ENCODE measurements at regions not wholly inside any gene's neighbourhood (a gene's known extent, or its start where the extent isn't known, plus 50 kb on each side); places are given as distances from the start of the nearest gene placed in this dataset.

DNA sequence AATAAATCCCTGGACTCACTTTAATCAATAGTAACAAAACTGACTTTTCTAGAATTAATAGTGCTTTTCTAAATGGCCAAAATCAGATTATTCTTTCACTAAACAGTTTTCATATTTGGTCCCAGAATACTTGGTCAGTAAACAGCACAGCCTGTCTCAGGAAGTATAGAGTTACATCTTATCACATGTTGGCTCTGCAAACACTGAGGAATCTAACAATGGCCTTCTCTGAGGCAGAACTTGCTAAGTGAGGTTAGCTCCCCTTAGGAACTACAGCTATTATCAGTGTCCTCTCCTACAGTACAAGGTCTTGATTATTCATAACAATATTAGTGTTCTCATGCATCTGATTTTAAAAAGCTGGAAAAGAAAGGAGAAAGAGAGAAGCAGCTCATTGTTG lies 1622.8 kb downstream of the HACE1 start:
- DNase-seq, result no peak

DNA sequence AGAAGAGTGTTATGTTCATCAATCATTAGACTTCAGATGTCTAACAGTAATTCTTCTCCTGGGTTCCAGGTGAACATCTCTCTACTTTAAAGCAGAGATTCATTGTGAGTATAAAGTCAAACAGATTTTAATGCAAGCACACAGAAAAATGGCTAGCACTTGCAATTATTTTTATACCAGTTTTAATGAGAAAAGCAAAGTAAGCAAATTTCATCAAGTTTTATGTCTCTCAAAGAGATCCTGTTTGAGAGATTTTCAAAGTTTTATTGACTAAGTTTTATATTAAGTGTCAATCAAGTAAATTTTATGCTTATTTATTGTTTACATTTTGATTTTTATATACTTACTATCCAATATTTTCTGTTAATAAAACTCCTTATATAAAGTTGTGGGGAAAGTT lies 1628.5 kb downstream of the HACE1 start:
- DNase-seq, result no peak

DNA sequence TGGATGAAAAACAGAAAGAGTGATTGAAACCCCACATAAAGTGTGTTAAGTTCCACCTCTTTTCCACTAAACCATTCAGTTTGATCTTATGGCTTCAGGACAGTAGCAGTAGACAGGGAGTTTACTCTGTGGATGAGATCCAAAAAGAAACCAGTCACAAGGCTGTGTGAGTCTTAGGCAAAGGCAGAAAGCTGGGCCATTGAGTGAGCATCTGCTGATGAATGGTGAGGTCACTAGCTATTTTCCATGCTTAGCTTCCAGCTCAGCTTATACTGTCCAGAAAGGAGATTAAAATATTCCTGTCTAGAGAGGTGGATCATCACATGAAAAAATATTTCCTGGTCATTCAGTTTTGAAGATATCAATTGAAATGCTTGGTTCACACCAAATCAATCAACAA lies 1643.9 kb downstream of the HACE1 start:
- no peak for DNase-seq

DNA sequence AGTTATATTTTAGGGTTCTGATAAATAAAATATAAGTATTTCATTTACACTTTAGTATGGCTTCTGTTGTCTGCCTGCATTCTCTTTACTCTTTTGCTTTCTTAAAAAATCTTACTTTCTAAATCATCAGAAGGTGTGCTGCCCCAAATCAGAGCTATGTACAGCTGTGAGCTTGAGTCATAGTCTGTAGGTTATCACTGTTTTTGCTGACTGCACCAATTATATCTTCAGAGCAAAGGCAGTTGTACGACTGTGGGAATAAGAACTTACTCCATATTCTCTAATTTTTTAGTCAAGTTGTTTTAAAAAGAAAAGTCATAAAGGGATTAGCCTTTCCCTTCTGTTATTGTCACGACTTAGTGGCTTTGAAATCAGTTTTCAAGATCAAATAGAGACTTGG lies 1649.0 kb downstream of the HACE1 start:
- DNase-seq, result no peak

DNA sequence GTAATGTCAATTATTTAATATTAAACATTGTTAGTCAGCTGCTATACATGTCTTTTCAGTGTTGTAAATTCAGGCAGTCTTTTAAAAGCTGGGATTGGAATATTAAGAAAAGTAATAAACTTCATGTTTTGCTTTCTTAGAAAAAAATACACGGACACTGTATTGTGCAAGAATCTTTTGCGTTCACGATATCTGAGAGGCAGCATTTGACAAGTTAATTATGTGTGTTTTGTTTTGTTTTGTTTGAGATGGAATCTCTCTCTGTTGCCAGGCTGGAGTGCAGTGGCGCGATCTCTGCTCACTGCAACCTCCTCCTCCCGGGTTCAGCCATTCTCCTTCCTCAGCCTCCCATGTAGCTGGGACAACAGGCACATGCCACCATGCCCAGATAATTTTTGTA lies 1661.3 kb downstream of the HACE1 start:
- DNase-seq, result no peak

DNA sequence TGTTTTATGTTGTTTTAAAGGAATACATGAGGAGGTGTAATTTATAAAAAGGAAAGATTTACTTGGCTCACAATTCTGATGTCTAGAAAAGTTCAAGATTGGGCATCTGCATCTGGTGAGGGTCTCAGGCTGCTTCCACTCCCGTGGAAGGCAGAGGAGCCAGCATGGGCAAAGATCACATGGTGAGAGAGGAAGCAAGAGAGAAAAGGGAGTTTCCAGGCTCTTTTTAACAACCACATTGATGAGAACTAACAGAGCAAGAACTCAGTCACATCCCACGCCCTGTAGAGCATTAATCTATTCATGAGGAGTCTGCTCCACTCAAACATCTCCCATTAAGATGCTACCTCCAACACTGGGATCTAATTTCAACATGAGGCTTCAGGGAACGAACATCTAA lies 1666.3 kb downstream of the HACE1 start:
- no peak for DNase-seq

DNA sequence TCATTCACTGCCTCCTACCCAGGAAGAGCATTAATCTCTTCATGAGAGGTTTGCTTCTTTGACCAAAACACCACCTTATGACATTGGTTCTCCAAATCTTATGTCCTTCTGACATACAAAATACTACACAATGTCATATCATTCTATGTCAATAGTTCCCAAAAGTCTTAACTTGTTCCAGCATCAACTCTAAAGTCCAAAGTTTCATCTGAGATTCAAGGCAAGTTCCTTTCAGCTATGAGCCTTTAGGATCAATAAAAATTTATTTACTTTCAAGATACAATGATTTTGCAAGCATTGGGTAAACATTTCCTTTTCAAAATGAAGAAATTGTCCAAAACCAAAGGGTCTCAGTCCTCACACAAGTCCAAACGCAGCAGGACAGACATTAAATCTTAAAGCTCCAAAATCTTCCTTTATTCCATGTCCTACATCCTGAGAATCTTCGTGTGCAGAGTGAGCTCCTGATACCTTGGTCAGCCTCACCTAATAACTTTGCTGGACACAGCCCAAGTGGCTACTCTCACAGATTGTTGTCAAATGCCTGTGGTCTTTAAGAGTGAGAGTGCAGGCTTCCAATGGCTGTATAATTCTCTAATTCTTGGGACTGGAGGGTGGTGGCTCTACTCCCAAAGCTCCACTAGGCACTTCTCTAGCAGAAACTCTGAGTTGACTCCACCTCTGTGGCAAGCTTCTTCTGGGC lies 1668.2 kb downstream of the HACE1 start:
- DNase-seq, result no peak

DNA sequence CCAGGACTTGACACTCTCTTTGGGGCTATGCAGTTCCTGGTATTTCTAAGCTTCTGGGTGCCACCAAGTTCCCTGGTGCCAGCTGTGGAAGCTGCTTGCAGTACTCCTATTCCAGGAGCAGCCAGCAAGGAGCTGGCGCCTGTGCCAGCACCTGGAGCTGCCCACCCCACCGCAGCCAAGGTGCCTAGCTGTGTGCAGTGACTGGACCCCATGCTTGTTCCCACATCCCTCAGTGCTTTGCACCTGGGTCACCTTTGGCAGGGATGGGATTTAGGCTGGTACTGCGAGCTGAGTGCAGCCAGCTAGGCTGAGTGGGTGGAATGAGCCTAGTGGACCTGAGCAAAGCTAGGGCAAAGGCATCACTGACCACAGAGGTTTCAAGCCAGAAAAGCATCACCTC lies 1674.9 kb downstream of the HACE1 start:
- no peak for DNase-seq

DNA sequence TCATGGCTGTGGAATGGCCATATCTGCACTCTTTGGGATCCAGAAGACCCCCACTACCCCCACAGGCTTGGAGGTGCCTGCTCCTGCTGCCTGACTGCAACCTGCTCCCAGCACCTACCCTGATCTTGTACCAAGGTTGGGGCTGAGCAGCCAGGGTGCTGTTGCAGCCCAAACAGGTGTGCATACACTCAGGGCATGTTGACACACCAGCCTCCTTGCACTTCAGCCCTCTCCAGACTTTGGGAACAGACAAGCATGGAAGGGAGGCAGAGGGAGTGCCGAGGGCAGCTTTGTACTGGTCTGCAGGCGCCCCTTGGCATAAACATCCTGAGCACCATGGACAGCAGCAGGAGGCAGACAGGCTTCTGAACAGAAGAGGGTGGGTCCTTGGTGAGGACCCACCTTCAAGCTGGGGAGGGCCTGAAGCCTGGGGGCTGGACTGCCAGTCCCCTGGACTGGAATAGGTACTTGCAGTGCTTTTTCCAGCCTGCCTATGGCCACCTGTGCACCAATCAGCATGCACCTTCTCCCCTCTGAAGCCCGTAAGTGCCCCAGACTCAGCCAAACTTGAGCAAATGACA lies 1675.8 kb downstream of the HACE1 start:
- no peak for DNase-seq

DNA sequence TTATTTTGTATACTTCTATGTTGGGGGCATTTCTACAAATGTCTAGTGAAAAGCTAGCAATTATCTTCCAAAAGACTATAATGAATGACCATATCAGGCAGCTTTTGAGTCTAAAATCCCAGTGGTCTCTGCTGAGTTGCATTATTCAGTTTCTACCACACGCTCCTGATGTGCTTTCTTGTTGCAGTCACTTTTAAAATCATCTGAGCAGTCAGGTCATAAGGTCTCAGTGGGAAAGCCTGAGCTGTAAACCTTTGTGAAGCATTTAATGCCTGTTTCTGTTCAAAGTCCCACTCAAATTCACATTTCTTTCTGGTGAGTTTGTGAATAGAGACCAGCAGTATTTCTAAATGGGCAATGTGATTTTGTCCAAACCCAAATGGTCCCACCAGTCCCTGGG lies 1681.5 kb downstream of the HACE1 start:
- DNase-seq, result no peak

DNA sequence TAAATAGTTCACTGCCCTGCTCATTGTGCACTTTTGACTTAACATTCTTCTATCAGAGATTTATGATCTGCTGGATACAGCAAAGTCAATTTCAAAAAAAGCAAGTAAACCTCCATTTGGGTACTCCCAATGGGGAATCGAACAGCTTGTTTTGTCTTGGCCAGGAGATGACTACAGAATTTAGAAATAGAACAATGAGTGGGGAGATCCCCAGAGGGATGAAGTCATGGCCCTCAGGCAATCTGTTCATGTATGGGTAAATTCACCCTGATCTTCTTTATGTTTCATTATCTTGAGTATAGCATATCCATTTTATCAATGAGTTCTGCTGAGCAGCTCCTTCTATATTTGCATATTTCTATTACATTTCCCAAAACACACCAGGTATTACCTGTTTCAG lies 1681.9 kb downstream of the HACE1 start:
- DNase-seq, result no peak

DNA sequence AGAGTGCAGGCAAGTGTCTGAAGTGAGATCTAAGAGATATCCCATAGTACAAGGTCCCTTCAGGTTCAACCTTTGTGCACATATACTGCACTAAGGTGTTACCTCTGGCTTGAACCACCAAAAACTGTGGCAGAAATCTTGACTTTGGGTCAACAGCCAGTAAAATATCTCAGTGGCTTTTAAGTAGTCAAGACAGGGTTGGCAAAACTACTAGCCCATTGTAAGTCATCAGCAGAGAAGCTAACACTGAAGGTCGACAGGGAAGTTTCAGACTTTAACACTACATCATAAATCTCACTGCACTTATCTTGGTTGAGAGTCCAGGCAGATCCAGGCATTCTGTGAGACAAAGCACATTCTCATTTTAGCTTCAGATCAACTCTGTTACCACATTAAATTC lies 1684.7 kb downstream of the HACE1 start:
- DNase-seq, result no peak

DNA sequence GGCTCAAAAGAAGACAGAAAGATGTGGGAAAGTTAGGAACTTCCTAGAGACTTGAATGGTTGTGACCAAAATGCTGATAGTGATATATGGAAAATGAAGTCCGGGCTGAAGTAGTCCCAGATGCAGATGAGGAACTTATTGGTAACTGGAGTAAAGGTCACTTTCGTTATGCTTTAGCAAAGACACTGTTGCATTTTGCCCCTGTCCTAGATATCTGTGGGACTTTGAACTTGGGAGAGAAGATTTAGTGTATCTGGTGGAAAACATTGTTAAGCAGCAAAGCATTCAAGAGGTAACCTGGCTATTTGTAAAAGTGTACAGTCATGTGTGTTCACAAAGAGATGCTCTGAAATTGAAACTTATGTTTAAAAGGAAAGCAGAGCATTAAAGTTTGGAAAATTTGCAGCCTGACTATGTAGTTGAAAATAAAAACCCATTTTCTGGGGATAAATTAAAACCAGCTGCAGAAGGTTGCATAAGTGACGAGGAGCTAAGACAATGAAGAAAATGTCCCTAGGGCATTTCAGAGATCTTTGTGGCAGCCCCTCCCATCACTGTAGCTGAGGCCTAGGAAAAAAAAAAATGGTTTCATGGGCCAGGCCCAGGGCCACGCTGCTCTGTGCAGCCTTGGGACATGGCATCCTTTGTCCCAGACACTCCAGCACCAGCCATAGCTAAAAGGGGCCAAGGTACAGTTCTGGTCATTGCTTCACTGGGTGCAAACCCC lies 1692.2 kb downstream of the HACE1 start:
- no peak for DNase-seq

DNA sequence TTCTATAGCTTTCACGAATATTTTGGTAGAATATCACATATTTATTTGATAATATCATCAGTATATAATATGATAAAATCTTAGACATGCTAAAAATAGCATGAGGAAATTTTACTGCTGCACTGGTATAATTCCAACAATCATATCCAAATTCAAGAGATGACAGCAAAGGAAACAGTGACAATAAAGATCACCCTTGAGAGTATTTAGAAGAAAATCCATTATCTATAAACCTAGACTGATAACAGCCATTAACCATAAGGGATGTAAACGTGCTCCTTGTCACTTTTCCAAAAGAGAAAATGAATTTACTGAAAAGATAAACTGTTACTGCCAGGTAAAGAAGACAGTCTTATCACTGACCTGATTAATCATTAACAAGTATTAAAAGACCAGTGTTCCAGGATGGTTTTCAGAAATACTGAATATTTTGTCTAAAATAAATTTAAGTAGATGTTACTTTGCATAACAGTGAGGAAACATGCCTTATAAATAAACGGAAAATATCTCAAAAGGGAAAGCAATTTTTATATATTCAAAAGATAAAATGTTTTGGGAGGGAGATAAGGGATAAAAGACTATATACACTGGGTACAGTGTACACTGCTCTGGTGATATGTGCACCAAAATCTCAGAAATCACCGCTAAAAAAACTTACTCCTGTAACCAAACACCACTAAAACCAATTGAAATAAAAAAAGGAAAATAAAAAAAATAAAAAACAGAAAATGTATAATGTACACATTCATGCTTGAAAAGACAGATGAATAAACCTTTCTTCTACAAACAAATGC lies 1704.7 kb downstream of the HACE1 start:
- no peak for DNase-seq

DNA sequence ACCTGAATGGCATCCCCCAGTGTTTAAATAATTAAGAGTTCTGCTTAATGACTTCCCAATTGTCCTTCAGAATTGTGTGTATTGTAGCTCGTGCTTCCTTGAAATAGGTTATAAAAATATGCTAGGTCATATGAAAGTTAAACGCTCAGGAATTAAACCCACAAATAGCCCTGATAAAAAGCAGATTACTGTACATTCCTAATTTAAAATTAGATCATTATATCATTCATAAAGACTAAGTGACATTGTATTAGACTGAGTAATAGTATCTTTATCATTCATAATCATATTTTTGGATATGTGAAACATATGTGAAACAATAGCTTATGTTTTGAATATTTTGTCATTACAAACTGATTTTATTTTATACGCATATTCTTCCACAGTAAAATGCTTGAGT lies 1706.7 kb downstream of the HACE1 start:
- DNase-seq, result no peak

DNA sequence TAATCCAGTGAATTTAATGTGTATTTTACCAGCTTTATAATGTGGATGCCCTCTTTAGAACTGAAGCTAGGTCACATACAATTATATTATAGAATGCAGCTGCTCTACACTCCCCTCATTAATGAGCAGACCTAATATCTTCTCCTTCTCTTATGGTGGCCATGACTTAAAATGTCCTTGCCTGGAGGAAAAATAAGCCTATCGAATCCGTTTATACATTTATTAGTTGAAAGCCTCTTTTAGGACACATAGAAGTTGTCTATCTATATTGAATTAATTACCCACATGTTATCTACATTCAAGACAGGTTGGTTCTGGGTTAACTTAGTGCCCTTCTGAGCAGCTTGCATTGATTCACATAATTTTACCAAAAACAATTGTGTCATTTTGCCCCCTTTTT lies 1716.8 kb downstream of the HACE1 start:
- DNase-seq, result no peak

DNA sequence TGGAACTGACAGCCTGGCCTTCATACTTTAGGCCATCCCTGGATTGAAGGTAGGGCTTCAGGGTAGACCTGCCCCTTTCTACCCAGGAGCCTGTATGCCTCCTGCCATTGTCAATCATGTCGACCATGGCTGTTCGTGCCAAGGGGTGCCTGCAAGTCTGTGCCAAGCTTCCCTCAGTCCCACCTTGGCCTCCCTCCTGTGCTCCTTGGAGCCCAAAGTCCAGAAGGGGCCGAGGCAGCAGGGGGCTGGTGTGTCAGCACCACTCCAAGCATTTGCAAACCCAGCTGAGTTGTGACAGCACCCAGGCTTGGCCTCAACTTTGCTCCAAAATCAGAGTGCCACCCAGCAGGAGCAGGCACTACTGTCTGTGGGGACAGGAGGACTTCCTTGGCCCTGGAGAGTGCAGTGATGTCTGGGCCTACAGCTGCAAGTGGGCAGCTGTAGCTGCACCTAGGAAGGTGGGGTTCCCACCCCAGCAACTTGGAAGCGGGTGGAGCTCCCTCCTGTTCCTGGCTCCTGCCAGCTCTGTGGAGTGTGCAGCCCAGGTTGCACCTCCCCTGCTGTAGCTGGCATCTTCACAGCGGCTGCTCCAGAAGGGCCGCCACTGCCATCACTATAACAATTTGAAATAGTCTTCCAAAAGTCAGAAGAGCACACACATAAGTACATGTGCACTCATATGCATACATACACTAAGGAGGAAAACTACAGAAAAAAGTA lies 1719.3 kb downstream of the HACE1 start:
- DNase-seq, result no peak

DNA sequence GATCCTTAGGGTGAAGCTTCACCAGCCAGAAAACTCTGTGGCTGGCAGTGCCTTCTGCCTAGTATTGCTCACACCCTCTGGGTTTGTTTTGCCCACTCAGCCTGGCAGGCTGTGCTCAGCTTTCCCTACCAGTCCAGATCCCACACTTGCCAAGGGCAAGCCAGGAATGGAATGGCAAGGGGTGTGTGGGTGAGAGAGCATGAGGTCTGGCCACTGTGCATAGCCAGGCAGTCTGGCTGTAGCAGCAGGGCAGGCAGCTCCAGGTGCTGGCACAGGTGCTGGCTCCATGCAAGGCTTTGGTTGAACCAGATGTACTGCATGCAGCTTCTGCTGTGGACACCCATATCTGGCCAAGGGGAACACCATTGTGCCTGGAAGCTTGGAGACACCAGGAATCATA lies 1720.3 kb downstream of the HACE1 start:
- no peak for DNase-seq

DNA sequence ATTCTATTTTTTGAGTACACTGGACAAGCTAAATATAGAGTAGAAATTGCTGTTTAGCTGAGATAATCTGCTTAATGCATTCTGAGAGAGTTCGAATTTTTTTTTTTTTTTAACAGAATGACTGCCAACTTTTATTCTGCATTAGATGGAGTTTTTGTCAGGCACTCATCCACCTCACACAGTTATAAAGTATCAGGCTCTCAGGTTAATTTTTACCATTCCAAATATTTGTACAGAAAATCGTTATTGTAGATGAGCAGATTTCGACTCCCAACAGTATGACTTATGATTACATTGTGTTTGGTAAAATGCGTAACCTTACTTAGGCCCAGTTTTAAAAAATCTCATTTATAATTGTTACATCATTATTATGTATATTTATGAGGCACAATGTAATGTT lies 1731.0 kb downstream of the GRIK2 start:
- DNase-seq, result no peak

DNA sequence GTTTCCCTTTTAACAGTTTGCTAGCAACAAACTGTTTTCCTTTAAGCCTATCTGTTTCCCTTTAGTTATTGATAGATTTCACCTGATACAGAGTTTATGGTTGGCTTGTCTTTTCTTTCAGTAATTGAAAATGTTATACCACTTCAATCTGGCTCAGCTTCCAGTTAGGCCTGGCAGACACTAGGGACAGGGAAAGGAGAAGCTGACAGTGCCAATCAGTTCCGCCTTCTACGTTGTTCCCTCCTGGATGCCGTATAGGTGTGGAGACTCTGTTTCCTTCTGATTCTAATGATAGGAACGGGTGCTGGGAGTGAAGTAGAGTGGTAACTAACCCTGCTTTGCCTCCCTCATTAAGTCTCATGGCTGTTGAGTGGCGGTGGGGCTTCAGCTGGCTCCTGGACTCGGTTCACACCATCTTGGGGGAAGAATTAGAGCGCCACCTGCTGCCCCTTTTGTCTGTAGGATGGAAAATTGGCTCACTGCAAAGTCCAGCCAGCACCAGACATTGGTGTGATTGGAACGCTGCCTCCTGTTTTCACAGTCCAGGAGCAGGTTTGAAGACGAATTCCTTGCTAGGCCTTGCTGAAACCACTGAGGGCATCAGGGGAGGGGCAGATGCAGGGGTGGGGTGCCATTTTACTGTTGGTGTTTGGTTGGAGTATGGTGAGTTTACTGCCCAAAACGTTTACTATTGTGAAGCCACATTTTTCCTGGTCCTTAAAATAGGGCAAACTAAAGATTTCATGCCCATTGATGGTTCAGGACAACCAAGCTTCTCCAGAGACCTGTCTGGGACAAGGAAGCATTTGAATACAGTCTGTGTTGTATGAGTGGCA lies 1729.5 kb downstream of the GRIK2 start:
- no peak for DNase-seq

DNA sequence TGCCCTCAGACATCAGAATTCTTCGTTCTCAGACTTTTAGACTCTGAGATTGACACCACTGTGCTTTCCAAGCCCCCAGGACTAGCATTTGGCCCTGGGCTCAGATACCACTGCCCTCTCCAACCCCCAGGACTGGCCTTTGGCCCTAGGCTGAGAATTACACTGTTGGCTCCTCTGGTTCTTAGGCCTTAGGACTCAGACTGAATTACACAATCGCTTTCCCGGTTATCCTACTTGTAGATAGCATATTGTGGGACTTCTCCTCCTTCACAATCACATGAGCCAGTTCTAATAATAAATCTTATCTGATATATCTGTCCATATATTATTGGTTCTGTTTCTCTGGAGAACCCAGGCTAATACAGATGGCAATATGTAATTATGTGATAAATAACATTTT lies 1725.5 kb downstream of the GRIK2 start:
- DNase-seq, result no peak

DNA sequence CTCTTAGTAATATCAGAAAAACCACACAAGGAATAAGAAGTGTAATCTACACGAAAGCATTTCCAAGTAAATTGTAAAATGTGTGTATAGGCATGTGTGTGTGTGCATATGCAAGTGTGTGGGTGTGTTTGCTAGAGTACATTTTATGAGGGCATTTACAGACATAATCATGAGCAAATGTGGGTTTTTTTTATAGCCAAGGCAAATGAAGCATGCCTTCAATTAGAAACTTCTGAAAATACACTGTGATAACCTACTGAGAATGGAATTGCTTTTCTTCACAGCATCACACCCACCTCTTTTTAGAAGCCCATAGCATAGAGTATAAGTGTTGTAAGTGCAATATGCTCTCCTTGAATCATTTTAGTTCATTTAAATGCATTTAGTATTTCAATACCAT lies 1721.1 kb downstream of the GRIK2 start:
- no peak for DNase-seq

All from activated CD4-positive, alpha-beta T cell treated with anti-CD3 and anti-CD28 coated beads, Interleukin-2, amount 50 U/mL, for 1 hour (primary cell).